WI38 (cell line): ENCODE measurements at regions not wholly inside any gene's neighbourhood (a gene's known extent, or its start where the extent isn't known, plus 50 kb on each side); places are given as distances from the start of the nearest gene placed in this dataset.

Source experiments
- H3K4me3 ChIP-seq: 2 replicates; pipeline ENCODE4 v1.5.1; 2011; ENCODE audit warnings: low read depth, mild to moderate bottlenecking, control low read depth, low read length
- TF ChIP-seq, protein P1 (sequence below): IDR thresholded peaks from 2 replicates; pipeline ENCODE4 v1.5.1; 2012; ENCODE audit warnings: low read depth, mild to moderate bottlenecking, control low read depth, low read length

DNA sequence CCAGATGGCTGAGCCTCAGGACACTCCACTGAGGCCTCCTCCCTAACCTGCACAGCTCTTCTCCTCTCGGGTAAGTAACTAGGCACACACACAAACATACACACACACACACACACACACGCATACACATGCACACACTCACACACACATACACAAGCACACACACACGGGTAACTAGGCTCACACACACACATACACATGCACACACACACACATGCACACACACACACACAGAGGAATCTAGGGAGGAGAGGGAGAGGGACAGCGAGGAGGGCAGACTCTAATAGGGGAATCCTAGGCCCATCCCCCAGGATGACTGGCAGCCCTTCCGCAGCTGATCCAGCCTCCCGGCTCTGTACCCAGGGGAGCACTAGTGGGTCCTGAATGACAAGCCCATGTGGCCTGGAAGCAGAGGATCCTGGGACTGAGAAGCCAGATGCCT, 177.4 kb upstream of the LINGO1 start:
- TF ChIP-seq, protein P1, sequence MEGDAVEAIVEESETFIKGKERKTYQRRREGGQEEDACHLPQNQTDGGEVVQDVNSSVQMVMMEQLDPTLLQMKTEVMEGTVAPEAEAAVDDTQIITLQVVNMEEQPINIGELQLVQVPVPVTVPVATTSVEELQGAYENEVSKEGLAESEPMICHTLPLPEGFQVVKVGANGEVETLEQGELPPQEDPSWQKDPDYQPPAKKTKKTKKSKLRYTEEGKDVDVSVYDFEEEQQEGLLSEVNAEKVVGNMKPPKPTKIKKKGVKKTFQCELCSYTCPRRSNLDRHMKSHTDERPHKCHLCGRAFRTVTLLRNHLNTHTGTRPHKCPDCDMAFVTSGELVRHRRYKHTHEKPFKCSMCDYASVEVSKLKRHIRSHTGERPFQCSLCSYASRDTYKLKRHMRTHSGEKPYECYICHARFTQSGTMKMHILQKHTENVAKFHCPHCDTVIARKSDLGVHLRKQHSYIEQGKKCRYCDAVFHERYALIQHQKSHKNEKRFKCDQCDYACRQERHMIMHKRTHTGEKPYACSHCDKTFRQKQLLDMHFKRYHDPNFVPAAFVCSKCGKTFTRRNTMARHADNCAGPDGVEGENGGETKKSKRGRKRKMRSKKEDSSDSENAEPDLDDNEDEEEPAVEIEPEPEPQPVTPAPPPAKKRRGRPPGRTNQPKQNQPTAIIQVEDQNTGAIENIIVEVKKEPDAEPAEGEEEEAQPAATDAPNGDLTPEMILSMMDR, result no peak
- H3K4me3 ChIP-seq, result no peak overlapping the region

DNA sequence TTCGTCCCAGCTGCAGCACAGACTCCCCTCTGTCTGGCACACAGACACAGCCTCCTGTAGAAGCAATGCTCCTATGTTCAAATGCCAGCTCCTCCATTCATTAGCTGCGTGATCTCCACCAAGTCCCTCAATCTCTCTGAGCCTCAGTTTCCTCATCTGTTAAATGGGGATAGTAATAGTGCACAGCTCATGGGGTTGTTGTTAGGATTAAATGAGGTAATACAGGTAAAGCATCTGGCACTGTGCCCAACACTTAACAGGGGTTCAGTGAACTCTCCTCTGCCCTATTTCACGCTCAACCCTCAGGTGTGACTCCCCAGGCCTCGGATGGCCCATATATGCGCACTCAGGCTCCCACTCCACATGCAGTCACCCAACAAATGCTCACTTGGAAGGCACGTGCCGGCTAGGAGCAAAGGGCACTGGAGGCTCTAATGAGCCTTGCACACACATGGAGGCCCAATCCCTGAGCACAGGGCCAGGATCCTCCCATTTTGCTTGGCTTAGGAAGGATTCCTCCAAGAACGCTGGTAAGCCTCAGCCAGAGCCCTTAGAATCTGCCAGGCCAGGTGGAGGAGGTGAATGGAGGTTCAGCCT, 176.0 kb upstream of the LINGO1 start:
- no peak overlapping the region for H3K4me3 ChIP-seq
- TF ChIP-seq, protein P1, result no peak

DNA sequence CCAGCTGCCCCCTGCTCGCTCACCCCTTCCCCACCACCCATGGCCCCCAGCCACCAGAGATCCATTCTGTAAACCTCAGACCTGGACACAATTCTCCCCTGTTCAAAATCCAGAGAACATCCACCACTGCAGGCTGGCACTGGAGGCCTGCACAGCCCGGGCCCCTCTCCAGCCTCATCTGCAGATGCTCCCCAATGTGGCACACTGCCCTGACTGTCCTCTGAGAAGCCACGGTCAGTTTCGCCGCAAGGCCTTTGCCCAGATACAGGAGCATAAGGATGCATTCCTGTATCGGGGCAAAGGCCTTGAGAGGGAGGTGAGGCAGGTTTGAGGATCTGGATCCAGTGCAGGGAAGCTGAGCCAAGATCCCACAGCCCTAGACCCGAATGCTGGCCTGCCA, 175.4 kb upstream of the LINGO1 start:
- H3K4me3 ChIP-seq, result no peak overlapping the region
- TF ChIP-seq, protein P1, result no peak

DNA sequence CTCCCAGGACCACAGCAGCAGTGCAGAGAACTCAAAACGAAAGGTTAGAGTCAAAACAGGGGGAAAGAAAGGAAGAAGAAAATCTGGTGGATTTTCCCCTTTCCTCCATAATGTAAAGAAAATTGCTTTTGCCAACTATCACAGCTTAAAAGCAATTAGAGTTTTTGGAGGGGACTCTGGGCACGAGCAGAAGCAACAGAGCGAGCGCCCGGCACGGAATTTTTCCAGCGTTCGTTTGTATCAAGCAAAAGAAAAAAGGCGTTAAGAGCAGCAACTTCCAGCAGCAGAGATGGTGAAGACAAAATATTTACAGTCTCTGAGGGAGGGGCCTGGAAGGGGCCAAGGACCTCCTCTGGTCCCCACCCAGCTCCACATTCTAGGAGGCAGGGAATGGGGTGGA, 174.9 kb upstream of the LINGO1 start:
- H3K4me3 ChIP-seq, result no peak overlapping the region
- TF ChIP-seq, protein P1, result no peak

DNA sequence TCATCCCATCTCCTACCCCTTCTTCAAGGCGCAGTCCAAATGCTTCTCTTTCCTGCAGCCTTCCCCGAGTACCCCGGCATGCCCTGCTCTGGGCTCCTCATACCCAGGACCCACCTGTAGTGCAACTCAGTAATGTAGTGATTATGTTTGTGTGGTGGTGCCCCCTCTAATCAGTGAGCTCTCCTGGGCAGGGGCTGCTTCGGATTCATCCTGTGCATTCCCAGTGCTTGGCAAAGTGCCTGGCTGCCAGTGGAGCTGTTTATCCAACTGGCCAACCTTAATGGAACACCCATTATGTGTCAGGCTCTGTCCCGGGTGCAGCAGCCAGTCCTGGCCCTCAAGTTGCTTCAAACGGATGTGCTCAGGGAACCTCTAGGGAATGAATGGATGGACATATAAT, 174.4 kb upstream of the LINGO1 start:
- TF ChIP-seq, protein P1, result no peak
- H3K4me3 ChIP-seq, result no peak overlapping the region

DNA sequence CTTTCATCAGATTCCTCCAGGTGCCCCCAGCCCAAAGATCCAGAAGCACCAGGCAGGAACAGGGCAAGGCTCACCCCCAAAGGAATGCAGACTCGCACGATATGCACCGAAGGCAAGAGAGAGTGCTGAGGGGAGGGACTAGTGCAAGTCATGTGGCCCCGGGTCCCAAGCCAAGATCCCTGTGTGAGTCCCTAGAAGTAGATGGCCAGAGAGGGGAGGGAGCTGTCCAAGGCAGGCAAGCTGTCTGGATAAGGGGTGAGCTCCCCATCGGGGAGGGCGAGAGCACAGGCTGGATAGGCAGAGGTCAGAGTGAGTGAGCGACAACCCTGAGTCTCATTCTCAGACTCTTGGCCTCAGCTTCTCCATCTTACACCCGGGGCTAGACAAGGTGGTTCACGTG, 171.5 kb upstream of the LINGO1 start:
- H3K4me3 ChIP-seq, result no peak overlapping the region
- TF ChIP-seq, protein P1, result no peak

DNA sequence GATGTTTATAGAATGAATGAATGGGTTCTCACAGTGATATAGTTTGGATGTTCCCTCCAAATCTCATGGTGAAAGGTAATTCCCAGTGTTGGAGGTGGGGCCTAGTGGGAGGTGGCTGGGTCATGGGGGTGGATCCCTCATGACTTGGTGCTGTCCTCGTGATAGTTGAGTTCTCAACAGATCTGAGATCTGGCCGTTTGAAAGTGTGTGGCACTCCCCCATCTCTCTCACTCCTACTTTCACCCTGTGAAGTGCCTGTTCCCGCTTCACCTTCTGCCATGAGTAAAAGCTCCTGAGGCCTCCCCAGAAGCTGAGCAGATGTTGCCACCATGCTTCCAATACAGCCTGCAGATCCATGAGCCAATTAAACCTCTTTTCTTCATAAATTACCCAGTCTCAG, 170.8 kb upstream of the LINGO1 start:
- TF ChIP-seq, protein P1, result no peak

More for the DNA sequence above, 170.8 kb upstream of the LINGO1 start:
- no peak overlapping the region for H3K4me3 ChIP-seq
